A549 (cell line): ENCODE measurements at regions not wholly inside any gene's neighbourhood (a gene's known extent, or its start where the extent isn't known, plus 50 kb on each side); places are given as distances from the start of the nearest gene placed in this dataset.

Source experiments
- ATAC-seq, 2 experiments: fragments of 200-7000 bp in 1 of 2; fragments of >200 bp in 1 of 2; cut with Nextera tagmentation in 1 of 2; cut with Tn5 transposase in 1 of 2; 3 replicates each; pipeline versions ENCODE4 v1.8.0 to v1.9.1; 2018 to 2020; ENCODE audit warnings: mild to moderate bottlenecking in 1 of 2, moderate library complexity in 1 of 2
- CTCF ChIA-PET: fragments of 300-600 bp; sonication (Branson Sonifier 250); formaldehyde crosslinking; extraction: SDS; loops from one replicate; lab custom pipeline; 2021; ENCODE audit warnings: antibody characterized with exemption, inconsistent platforms; lab: Yijun Ruan, JAX
- POLR2A ChIA-PET: fragments of 350-600 bp; formaldehyde crosslinking; extraction: SDS; loops from one replicate; lab custom pipeline; 2021; ENCODE audit warnings: antibody characterized with exemption, inconsistent platforms; lab: Yijun Ruan, JAX
- DNase-seq, 2 experiments: peaks; one replicate each; pipeline versions ENCODE4 v3.0.0 to v3.0.0-alpha.2; 2011 to 2016; ENCODE audit warnings: low read depth in 1 of 2, low spot score in 1 of 2
- FAIRE-seq: peaks from 2 replicates; lab custom pipeline; 2011; peaks lifted over from hg19 to GRCh38; lab: Jason Lieb, UNC
- H3K27ac ChIP-seq, 2 experiments: fragments of >200 bp; sonication (Bioruptor Twin); formaldehyde crosslinking; 3 replicates each; pipeline ENCODE4 v1.5.1; 2016 to 2017
- H3K4me1 ChIP-seq: fragments of >200 bp; sonication (Bioruptor Twin); formaldehyde crosslinking; 3 replicates; pipeline ENCODE4 v1.6.1; 2016
- H3K4me2 ChIP-seq: fragments of >200 bp; sonication (Bioruptor Twin); formaldehyde crosslinking; 3 replicates; pipeline ENCODE4 v1.6.1; 2016
- H3K4me3 ChIP-seq: fragments of >200 bp; sonication (Bioruptor Twin); formaldehyde crosslinking; 3 replicates; pipeline ENCODE4 v1.5.1; 2016
- H3K9me3 ChIP-seq: fragments of >200 bp; sonication (Bioruptor Twin); formaldehyde crosslinking; 3 replicates; pipeline ENCODE4 v1.6.1; 2016
- CBX8 ChIP-seq: fragments of 200-600 bp; sonication (generic); IDR thresholded peaks from 2 replicates; pipeline ENCODE4 v1.6.1; 2016
- CHD2 ChIP-seq: fragments of 150-350 bp; IDR thresholded peaks from 2 replicates; pipeline ENCODE4 v1.6.1; 2014; ENCODE audit warnings: low read length; ENCODE audit not compliant: partially characterized antibody
- EP300 ChIP-seq, 2 experiments: fragments of >200 bp; sonication (Bioruptor Twin); formaldehyde crosslinking; IDR thresholded peaks; 2 replicates in 1 of 2; 3 replicates in 1 of 2; pipeline ENCODE4 v1.6.1; 2016 to 2017
- FOSL2 ChIP-seq, 2 experiments: fragments of 450-650 bp in 1 of 2; fragments of >200 bp in 1 of 2; sonication (Bioruptor Twin) in 1 of 2; formaldehyde crosslinking; IDR thresholded peaks; 2 replicates each; pipeline versions ENCODE4 v1.5.0 to v1.6.1; 2016 to 2020; ENCODE audit warnings: mild to moderate bottlenecking in 1 of 2, moderate library complexity in 1 of 2
- FOXS1 ChIP-seq: fragments of 250-450 bp; sonication (Bioruptor Pico); IDR thresholded peaks from 2 replicates; pipeline ENCODE4 v1.5.0; 2020; ENCODE audit warnings: mild to moderate bottlenecking, moderate library complexity
- HEYL ChIP-seq: fragments of 250-450 bp; sonication (Bioruptor Pico); IDR thresholded peaks from 2 replicates; pipeline ENCODE4 v1.8.0; 2021; ENCODE audit warnings: mild to moderate bottlenecking, moderate library complexity
- HOXB13 ChIP-seq: fragments of 250-450 bp; sonication (Bioruptor Pico); IDR thresholded peaks from 2 replicates; pipeline ENCODE4 v1.5.0; 2020; ENCODE audit warnings: low read depth, mild to moderate bottlenecking, moderate library complexity
- HOXB5 ChIP-seq: fragments of 250-450 bp; sonication (Bioruptor Pico); IDR thresholded peaks from 2 replicates; pipeline ENCODE4 v1.5.0; 2020; ENCODE audit warnings: mild to moderate bottlenecking, moderate library complexity
- KDM1A ChIP-seq: fragments of 200-600 bp; sonication (generic); IDR thresholded peaks from 2 replicates; pipeline ENCODE4 v1.6.1; 2016; ENCODE audit warnings: low read depth, mild to moderate bottlenecking
- MAFK ChIP-seq: fragments of 450-650 bp; IDR thresholded peaks from 2 replicates; pipeline ENCODE4 v1.6.1; 2014; ENCODE audit not compliant: partially characterized antibody
- NFE2L2 ChIP-seq: fragments of 150-350 bp; conservative IDR thresholded peaks from 2 replicates; pipeline ENCODE4 v1.6.1; 2014; ENCODE audit warnings: low read length
- NR3C1 ChIP-seq: fragments of >200 bp; sonication (Bioruptor Twin); formaldehyde crosslinking; IDR thresholded peaks from 3 replicates; pipeline ENCODE4 v1.6.1; 2017
- POLR2AphosphoS2 ChIP-seq: conservative IDR thresholded peaks from 2 replicates; pipeline ENCODE4 v1.6.1; 2012; ENCODE audit warnings: low read length, improper control_type of control experiment, inconsistent platforms
- RCOR1 ChIP-seq: fragments of 150-350 bp; IDR thresholded peaks from 2 replicates; pipeline ENCODE4 v1.6.1; 2014; ENCODE audit warnings: antibody characterized with exemption, low read length, low read depth
- SMC3 ChIP-seq: fragments of >200 bp; sonication (Bioruptor Twin); formaldehyde crosslinking; IDR thresholded peaks from 3 replicates; pipeline ENCODE4 v1.6.1; 2018; ENCODE audit warnings: inconsistent platforms
- SREBF2 ChIP-seq: fragments of 450-650 bp; IDR thresholded peaks from 2 replicates; pipeline ENCODE4 v1.6.1; 2014; ENCODE audit warnings: mild to moderate bottlenecking, moderate library complexity
- TFCP2L1 ChIP-seq: fragments of 250-450 bp; sonication (Bioruptor Pico); IDR thresholded peaks from 2 replicates; pipeline ENCODE4 v1.5.0; 2021; ENCODE audit warnings: mild to moderate bottlenecking
- TP53 ChIP-seq: fragments of 250-450 bp; sonication (Bioruptor Pico); IDR thresholded peaks from 2 replicates; pipeline ENCODE4 v1.5.0; 2021; ENCODE audit warnings: mild to moderate bottlenecking, moderate library complexity
- ZC3H11A ChIP-seq: fragments of 450-650 bp; IDR thresholded peaks from 2 replicates; pipeline ENCODE4 v1.6.1; 2014; ENCODE audit warnings: antibody characterized with exemption, mild to moderate bottlenecking
- ZSCAN20 ChIP-seq: fragments of 250-450 bp; sonication (Bioruptor Pico); IDR thresholded peaks from 2 replicates; pipeline ENCODE4 v1.8.0; 2022; ENCODE audit warnings: mild to moderate bottlenecking, moderate library complexity
- WGBS: methylation state at CpG from one replicate; pipeline ENCODE4 v1.1.6; 2017; ENCODE audit errors: missing lambda C conversion rate; 5-methylcytosine and 5-hydroxymethylcytosine counted together
- TF ChIP-seq, protein P1 (sequence below): fragments of 250-450 bp; sonication (Bioruptor Pico); IDR thresholded peaks from 2 replicates; pipeline ENCODE4 v1.5.0; 2021; ENCODE audit warnings: mild to moderate bottlenecking, moderate library complexity, borderline replicate concordance
- TF ChIP-seq, protein P2 (sequence below): IDR thresholded peaks from 2 replicates; pipeline ENCODE4 v1.6.1; 2012; ENCODE audit warnings: low read depth, borderline replicate concordance
- TF ChIP-seq, protein P3 (sequence below): fragments of 250-450 bp; sonication (Bioruptor Pico); IDR thresholded peaks from 2 replicates; pipeline ENCODE4 v1.5.0; 2020; ENCODE audit warnings: low read depth, mild to moderate bottlenecking, moderate library complexity
- TF ChIP-seq, protein P4 (sequence below): fragments of 450-650 bp; IDR thresholded peaks from 2 replicates; pipeline ENCODE4 v1.6.1; 2014; ENCODE audit warnings: antibody characterized with exemption
- TF ChIP-seq, protein P5 (sequence below): IDR thresholded peaks from 2 replicates; pipeline ENCODE4 v1.6.1; 2012
- TF ChIP-seq, protein P6 (sequence below): fragments of 150-350 bp; IDR thresholded peaks from 2 replicates; pipeline ENCODE4 v1.6.1; 2014; ENCODE audit warnings: low read depth, mild to moderate bottlenecking, low read length

DNA sequence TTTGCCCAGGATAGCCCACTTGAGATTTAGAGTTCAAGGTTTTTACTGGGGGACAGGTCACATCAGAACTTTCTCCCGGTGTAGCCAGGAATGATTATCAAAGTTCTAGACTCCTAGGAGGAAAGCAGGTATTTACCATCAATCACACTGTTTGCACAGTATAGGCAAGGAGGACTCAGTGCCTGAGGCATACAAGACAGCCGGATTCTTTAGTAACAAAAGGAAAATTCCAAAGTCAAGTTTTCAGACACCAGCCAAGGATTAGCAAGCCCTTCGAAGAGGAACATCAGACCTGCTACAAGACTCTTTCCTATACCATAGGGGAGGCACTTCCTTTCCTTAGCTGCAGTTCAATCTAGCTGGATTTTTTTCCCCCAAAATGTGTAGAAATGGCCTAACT lies 197.8 kb upstream of the USP25 start:
- FAIRE-seq (no peak), DNase-seq (no peak), ATAC-seq (no peak)
- Histone ChIP-seq H3K27ac (no peak overlapping the region), H3K4me3 (no peak overlapping the region), H3K4me1 (no peaks in the 10 kb centered on the region), H3K9me3 (0 out of 3 replicates have a peak, but pooled peaks cover 2% of the 10 kb centered on the region), H3K4me2 (no peak overlapping the region)
- ChIA-PET POLR2A (no interaction called here), CTCF (no interaction called here)
- 42% methylated on average over 3 of the region's 3 CpGs for WGBS
- TF ChIP-seq TFCP2L1 (CRISPR knock-in tag): no peak
- no peak for TF ChIP-seq HOXB13 (CRISPR knock-in tag)

DNA sequence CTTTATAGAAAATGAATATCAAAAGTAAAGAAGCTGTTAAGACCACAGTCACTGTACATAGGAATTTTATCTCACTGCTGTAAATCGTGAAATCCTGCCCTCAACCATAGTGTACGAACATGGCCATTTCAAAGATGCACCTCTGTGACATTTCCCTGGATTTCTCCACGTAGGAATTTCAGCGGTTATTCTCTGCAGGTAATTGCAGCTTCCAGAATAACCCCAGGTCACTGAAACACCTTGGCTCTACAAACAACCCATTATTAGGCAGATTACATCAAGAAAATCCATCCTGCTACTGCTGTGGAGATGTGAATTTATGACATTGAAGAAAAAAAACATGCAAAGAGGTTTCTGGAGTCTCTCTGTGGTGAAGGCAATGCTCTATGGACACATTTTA lies 196.2 kb upstream of the USP25 start:
- H3K27ac ChIP-seq: no peak overlapping the region
- no peak for DNase-seq
- ATAC-seq: no peak
- H3K4me1 ChIP-seq: no peaks in the 10 kb centered on the region
- CTCF ChIA-PET: interaction anchor here (1.3 kb wide), 1 partner anchor 9 kb away, joined by 4 read pairs; no protein-coding TSS in a partner anchor
- FAIRE-seq: no peak
- 0 out of 3 replicates have a peak, but pooled peaks cover 2% of the 10 kb centered on the region for H3K9me3 ChIP-seq
- no peak overlapping the region for H3K4me2 ChIP-seq
- POLR2A ChIA-PET: no interaction called here
- H3K4me3 ChIP-seq: no peak overlapping the region
- TF ChIP-seq, protein P1, sequence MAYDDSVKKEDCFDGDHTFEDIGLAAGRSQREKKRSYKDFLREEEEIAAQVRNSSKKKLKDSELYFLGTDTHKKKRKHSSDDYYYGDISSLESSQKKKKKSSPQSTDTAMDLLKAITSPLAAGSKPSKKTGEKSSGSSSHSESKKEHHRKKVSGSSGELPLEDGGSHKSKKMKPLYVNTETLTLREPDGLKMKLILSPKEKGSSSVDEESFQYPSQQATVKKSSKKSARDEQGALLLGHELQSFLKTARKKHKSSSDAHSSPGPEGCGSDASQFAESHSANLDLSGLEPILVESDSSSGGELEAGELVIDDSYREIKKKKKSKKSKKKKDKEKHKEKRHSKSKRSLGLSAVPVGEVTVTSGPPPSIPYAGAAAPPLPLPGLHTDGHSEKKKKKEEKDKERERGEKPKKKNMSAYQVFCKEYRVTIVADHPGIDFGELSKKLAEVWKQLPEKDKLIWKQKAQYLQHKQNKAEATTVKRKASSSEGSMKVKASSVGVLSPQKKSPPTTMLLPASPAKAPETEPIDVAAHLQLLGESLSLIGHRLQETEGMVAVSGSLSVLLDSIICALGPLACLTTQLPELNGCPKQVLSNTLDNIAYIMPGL (CRISPR knock-in tag): no peak
- TF ChIP-seq SREBF2: no peak
- TF ChIP-seq HEYL (CRISPR knock-in tag): no peak
- TF ChIP-seq ZSCAN20 (CRISPR knock-in tag): no peak
- TF ChIP-seq, protein P2, sequence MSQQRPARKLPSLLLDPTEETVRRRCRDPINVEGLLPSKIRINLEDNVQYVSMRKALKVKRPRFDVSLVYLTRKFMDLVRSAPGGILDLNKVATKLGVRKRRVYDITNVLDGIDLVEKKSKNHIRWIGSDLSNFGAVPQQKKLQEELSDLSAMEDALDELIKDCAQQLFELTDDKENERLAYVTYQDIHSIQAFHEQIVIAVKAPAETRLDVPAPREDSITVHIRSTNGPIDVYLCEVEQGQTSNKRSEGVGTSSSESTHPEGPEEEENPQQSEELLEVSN: no peak
- no peak for TF ChIP-seq KDM1A
- TF ChIP-seq, protein P3, sequence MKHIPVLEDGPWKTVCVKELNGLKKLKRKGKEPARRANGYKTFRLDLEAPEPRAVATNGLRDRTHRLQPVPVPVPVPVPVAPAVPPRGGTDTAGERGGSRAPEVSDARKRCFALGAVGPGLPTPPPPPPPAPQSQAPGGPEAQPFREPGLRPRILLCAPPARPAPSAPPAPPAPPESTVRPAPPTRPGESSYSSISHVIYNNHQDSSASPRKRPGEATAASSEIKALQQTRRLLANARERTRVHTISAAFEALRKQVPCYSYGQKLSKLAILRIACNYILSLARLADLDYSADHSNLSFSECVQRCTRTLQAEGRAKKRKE (CRISPR knock-in tag): no peak
- TF ChIP-seq EP300 (IDR thresholded peaks at IDR 0.05): no peak
- no peak for TF ChIP-seq NR3C1
- TF ChIP-seq NFE2L2: no peak
- TF ChIP-seq, protein P4, sequence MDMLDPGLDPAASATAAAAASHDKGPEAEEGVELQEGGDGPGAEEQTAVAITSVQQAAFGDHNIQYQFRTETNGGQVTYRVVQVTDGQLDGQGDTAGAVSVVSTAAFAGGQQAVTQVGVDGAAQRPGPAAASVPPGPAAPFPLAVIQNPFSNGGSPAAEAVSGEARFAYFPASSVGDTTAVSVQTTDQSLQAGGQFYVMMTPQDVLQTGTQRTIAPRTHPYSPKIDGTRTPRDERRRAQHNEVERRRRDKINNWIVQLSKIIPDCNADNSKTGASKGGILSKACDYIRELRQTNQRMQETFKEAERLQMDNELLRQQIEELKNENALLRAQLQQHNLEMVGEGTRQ: no peak
- TF ChIP-seq CBX8: no peak
- no peak for TF ChIP-seq FOSL2 (IDR thresholded peaks at IDR 0.05)
- no peak for TF ChIP-seq FOSL2 (CRISPR knock-in tag; IDR thresholded peaks at IDR 0.05)
- no peak for TF ChIP-seq HOXB5 (CRISPR knock-in tag)
- no peak for TF ChIP-seq RCOR1
- no peak for TF ChIP-seq MAFK
- TF ChIP-seq, protein P5, sequence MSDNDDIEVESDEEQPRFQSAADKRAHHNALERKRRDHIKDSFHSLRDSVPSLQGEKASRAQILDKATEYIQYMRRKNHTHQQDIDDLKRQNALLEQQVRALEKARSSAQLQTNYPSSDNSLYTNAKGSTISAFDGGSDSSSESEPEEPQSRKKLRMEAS: no peak
- WGBS: 50% methylated on average over 4 of the region's 4 CpGs

DNA sequence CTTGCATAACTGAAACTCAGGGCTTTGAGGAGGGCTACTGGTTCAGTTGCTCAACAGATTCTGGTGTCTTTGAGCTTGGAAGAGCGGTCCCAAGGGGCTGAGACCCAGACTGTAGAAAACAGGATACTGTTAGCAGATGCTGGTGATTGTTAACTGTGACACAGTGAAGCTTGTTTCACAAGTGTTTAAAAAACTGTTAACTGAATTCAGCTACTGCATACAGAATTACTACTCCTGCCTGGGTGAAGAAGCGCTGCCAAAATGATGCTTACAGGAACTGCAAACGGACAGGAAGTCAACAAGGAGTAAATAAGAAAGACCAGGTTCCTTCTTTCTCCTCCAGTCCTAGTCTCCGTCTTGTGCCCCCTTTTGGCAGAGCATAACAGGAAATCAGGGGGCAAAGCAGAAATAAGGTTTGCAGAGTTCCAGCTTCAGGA lies 195.3 kb upstream of the USP25 start:
- FAIRE-seq (no peak), ATAC-seq (no peak), DNase-seq (no peak)
- H3K4me3 ChIP-seq: no peak overlapping the region
- ChIA-PET POLR2A (no interaction called here), CTCF (no interaction called here)
- H3K9me3 ChIP-seq: 0 out of 3 replicates have a peak, but pooled peaks cover 2% of the 10 kb centered on the region
- no peak overlapping the region for H3K4me2 ChIP-seq
- 69% methylated on average over 4 of the region's 4 CpGs for WGBS
- H3K27ac ChIP-seq: no peak overlapping the region
- H3K4me1 ChIP-seq: no peaks in the 10 kb centered on the region
- TF ChIP-seq HOXB13 (CRISPR knock-in tag): no peak
- TF ChIP-seq CHD2: no peak
- no peak for TF ChIP-seq POLR2AphosphoS2
- TF ChIP-seq SMC3: no peak
- no peak for TF ChIP-seq ZC3H11A
- no peak for TF ChIP-seq HOXB5 (CRISPR knock-in tag)
- TF ChIP-seq ZSCAN20 (CRISPR knock-in tag): no peak
- TF ChIP-seq, protein P6, sequence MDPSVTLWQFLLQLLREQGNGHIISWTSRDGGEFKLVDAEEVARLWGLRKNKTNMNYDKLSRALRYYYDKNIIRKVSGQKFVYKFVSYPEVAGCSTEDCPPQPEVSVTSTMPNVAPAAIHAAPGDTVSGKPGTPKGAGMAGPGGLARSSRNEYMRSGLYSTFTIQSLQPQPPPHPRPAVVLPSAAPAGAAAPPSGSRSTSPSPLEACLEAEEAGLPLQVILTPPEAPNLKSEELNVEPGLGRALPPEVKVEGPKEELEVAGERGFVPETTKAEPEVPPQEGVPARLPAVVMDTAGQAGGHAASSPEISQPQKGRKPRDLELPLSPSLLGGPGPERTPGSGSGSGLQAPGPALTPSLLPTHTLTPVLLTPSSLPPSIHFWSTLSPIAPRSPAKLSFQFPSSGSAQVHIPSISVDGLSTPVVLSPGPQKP: no peak
- TF ChIP-seq, protein P4: no peak
- TF ChIP-seq FOXS1 (CRISPR knock-in tag): no peak
- TF ChIP-seq, protein P2: no peak
- TF ChIP-seq TP53 (CRISPR knock-in tag): no peak
